Brain pericyte (primary cell): ENCODE measurements at regions not wholly inside any gene's neighbourhood (a gene's known extent, or its start where the extent isn't known, plus 50 kb on each side); places are given as distances from the start of the nearest gene placed in this dataset.
"Not testable (repeated sequence)": the region's sequence is repeated elsewhere in the genome, so short reads cannot be mapped to it uniquely, and the experiment has no call there.

Source experiments
- DNase-seq: peaks from one replicate; pipeline ENCODE4 v3.0.0-alpha.2; 2012; ENCODE audit warnings: low read depth, low spot score

GRCh38 chr3:166684077-166684476, 696.0 kb downstream of the ZBBX start:
- DNase-seq: not testable (repeated sequence)

GRCh38 chr3:166669781-166670180, 710.3 kb downstream of the ZBBX start:
- DNase-seq: no peak

GRCh38 chr3:166663194-166663593, 716.9 kb downstream of the ZBBX start:
- no peak for DNase-seq

- no peak for DNase-seq
Observed at GRCh38 chr3:166661621-166662020, 718.5 kb downstream of the ZBBX start.

GRCh38 chr3:166660962-166661361, 719.1 kb downstream of the ZBBX start:
- DNase-seq: no peak

- no peak for DNase-seq
Observed at GRCh38 chr3:166637984-166638530, 742.0 kb downstream of the ZBBX start.

- no peak for DNase-seq
Observed at GRCh38 chr3:166634091-166634746, 745.9 kb downstream of the ZBBX start.

- no peak for DNase-seq
Observed at GRCh38 chr3:166630190-166630589, 749.9 kb downstream of the ZBBX start.

- DNase-seq: no peak
Observed at GRCh38 chr3:166613365-166613764, 766.7 kb downstream of the ZBBX start.

GRCh38 chr3:166612761-166613160, 767.3 kb downstream of the ZBBX start:
- DNase-seq: not testable (repeated sequence)

GRCh38 chr3:166607933-166608521, 770.8 kb upstream of the BCHE start:
- DNase-seq: no peak

GRCh38 chr3:166606988-166607387, 769.8 kb upstream of the BCHE start:
- no peak for DNase-seq

- DNase-seq: no peak
Observed at GRCh38 chr3:166593776-166594175, 756.6 kb upstream of the BCHE start.

GRCh38 chr3:166582236-166582635, 745.0 kb upstream of the BCHE start:
- DNase-seq: no peak

GRCh38 chr3:166580561-166580960, 743.3 kb upstream of the BCHE start:
- DNase-seq: no peak

GRCh38 chr3:166575161-166575560, 737.9 kb upstream of the BCHE start:
- no peak for DNase-seq

GRCh38 chr3:166571686-166572085, 734.5 kb upstream of the BCHE start:
- DNase-seq: not testable (repeated sequence)

- no peak for DNase-seq
Observed at GRCh38 chr3:166570102-166570501, 732.9 kb upstream of the BCHE start.

- DNase-seq: no peak
Observed at GRCh38 chr3:166569589-166569988, 732.4 kb upstream of the BCHE start.

- DNase-seq: no peak
Observed at GRCh38 chr3:166560253-166560652, 723.0 kb upstream of the BCHE start.

- no peak for DNase-seq
Observed at GRCh38 chr3:166556955-166557354, 719.7 kb upstream of the BCHE start.

- no peak for DNase-seq
Observed at GRCh38 chr3:166554023-166554422, 716.8 kb upstream of the BCHE start.

- no peak for DNase-seq
Observed at GRCh38 chr3:166533740-166534139, 696.5 kb upstream of the BCHE start.
